ENCODE measurements at regions not wholly inside any gene's neighbourhood (a gene's known extent, or its start where the extent isn't known, plus 50 kb on each side); places are given as distances from the start of the nearest gene placed in this dataset.

DNA sequence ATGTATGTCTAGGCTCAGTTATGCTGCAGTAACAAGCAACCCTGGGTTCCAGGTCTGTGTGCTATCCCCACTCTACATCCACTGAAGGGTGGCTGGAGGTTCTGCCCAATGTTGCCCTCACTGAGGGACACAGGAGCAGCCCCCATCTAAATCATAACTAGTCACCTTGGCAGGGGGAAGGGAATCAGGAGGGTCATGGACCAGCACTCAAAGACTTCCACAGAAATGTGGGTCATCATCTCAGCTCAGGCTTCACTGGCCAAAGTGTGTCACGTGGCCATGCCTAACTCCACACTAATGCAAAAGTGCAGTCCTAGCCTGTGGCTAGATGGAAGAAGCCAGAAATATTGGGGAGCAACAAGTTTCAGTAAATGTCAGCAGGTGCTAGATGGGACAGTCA is 137.3 kb upstream of the ZNF507 start:
- no peak for DNase-seq (ENCODE audit: low read depth)

DNA sequence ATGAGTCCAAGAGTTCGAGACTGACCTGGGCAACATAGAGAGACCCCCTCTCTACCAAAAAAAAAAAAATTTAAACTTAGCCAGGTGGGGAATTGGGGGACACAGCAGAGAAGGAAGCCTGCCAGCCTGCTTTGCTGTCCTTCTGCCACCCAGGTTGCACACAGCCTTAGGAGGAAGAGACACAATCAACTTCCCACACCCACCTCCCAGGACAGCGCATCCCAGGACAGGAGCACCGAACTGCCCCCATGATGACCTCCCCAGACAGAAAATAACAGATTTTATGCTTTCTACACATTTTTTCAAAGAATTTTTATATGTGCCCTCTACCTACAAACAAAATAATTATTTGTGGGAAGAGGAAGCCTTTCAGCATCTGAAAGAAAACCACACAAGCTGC is 126.0 kb upstream of the ZNF507 start:
- no peak for DNase-seq (ENCODE audit: low read depth)

DNA sequence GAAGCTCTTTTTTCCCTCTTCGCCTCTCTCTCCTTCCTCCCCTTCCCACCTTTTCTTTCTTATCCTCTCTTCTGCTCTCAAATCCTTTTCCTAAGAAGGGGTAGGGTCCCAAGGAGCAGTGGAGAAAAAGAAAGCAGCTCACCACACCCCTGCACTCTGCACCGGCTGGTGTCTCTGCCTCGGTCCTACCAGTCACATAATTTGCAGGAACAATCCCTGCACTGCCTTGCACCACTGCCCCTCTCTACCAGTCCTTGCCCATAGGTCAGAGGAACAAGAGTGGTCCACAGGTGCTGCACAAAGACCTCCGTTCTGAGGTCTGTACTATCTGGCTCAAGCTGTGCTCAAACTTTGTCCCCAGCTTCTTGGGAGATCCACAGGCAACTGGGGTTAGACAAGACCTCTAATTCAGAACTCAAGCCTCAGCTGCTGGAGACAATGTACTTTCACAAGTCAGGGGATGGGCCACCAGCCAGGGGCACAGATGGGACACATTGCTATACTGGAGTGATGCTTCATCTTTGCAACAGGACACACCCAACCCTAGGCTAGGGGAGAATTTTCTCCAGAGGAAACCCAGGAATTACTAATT is 125.4 kb upstream of the ZNF507 start:
- no peak for DNase-seq (ENCODE audit: low read depth)

DNA sequence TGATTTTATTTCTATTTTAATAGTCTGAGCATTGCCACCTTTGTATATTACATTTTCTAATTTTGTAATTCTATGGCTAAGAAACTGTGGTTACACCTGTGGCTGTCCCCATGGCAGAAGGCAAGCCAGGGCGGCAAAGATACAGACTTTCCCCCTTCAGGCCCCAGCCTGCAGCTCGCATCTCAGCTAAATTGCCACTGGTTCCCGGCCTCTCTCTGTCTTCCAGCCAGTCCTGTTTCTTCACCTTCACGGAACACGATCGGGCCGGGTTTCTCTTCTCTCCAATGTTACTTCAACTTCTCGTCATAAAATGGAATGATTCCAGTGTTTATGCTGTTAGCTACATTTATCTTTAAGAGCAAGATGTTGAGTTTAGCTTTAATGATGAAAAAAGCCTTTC is 124.5 kb upstream of the ZNF507 start:
- no peak for DNase-seq (ENCODE audit: low read depth)

DNA sequence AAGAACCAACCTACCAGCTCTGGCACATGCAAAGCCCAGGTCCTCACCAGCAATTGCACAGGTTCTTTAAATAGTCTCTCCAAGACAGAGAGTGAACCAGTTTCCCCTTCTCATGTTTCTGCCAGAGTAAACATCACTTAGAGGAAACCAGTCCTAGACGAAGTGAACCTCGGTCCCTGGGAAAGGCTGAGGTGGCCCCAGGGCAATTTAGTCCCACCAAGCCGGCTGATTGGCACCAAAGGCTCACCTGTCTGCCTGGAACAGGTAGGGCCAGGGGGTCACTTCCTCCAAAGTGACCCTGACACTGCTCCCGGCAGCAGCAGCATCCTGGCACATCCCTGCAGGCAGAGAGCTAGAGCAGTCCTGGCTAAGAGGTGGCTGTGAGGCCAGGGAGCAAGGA is 122.9 kb upstream of the ZNF507 start:
- DNase-seq (ENCODE audit: low read depth) = no peak

DNA sequence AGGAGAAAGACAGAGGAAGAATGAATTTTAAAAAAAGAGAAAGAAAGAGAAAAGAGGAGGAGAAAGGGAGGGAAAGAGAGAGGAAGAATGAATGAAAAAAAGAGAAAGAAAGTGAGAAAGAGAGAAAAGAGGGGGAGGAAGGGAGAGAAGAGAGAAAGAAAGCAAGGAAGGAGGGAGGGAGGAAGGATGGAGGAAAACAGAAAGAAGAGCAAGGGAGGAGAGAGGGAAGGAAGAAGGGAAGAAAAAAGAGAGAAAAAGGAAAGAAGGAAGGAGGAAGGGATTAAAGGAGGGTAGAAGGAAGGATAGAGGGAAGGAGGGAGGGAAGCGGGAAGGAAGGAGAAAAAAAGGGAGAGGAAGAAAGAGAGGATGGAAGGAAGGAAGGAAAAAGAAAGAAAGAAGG is 122.3 kb upstream of the ZNF507 start:
- DNase-seq (ENCODE audit: low read depth) = no peak

DNA sequence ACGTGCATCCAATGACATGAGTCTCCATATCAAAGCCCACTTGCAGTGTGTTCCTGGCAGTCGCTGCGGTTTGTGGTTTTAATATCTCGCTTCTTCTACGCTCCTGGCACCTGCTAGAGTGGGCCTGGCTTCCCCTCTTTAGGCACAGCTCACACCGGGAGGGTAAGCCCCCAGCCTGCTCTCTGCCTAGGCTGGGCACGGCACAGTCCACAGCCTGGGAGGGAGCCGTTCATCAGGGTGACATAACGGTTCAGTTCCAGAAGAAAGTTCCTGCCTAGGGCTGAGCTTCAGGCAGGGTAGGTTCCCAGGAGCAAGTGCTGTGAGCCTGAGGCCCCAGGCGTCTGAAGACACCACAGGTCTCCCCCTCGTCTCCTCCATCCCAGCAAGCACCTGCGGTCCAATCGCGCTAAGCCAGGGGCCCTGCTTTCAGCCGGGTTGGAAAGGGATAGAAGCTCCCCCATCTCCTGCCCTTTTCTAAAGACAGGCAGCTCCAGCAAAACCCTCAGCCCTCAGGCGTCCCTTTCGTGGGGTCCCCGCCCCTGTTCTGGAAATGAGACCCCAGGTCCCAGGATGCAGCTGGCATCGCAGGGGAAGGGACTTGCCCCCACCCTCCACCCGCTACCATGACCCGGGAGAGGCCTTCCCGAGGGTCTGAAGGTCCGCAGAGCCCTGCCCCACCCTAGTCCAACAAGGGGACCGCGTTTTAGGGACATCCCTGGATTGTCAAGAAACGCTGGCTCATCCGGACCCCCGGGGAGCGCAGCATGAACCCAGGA is 121.6 kb upstream of the ZNF507 start:
- DNase-seq (ENCODE audit: low read depth) = no peak

DNA sequence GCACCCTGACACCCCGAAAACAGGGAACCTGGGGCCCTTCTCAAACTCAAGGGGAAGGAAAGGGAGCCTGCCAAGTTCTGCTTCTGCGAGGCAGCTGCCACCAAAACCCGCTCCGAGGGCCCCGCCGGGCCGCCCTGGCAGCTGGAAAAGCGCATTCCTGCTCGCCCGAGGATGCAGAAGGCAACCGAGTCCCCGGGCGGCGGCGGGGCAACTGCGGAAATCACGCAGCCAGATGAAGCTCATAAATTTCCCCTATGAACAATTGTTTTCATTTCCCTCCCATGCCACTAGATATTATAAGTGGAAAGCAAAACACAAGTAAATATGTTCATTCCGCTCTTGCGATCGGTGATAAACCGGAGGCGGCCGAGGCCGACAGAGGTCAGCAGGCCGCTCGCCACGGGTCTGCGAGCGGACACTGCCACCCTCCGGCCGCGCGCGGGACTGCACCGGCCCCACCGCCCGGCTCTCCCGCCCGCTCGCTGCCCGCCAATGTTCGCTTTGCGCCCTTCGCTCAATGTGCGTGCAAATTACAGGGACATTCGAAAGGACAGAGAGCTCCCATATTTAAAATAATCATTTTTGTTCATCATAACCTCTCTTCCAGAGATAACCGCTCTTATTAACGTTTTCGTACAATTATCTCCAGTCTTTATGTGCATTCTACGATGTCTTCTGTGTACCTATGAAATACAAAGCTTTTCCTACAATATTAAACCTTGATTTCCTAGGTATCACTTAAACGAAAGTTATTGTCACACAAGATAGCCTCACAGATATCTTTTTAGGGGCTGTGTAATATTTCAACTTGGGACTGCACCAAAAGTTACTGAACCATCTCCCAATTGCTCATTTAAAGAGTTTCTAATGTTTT is 120.8 kb upstream of the ZNF507 start:
- peak; percentile 41 for DNase-seq (ENCODE audit: low read depth)

DNA sequence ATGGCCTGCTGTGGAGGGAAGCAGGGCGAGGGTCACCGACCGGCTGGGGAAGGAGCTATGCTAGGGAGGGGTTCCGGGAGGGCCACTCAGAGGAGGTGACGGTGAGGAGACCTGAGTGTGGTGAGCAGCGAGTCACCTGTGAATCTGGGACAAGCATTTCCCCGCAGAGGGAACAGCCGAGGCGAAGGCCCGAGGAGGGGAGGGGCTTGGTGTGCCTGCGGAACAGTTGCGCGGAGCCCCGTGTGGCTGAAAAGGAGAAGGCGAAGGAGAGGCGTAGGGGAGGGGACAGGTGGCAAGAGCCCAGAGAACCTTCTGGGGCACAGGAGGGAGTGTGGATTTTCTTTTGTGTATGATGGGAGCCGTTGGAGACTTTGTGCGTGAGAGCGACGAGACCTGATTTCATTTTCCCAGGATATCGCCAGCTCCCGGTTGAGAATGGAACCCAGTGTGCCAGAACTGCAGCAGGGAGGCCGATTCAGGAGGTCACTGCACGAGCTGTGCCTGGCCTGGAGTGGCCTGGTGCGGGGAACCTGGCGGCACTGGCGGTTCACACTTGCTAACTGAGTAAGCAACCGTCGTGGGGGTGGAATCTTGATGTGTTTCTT is 117.7 kb upstream of the ZNF507 start:
- no peak for DNase-seq (ENCODE audit: low read depth)

DNA sequence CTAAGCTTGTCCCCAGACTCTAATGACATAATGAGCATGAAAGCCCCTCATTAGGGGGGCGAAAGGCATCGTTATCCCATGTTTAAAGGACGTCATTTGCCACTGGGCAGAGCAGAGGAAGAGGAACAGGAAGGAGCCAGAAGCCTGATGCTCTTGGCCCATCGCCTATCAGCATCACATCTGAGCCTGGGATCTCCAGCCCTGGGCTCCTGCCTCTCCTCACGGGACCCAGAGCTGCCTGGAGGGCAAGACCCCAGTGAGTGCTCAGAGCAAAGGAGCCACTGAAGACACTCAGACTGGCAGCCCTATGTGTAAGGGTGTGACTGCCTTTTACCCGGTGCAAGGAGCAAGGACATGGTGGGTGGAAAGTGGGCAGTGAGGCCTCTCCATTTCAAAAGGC is 115.0 kb upstream of the ZNF507 start:
- DNase-seq (ENCODE audit: low read depth) = no peak

DNA sequence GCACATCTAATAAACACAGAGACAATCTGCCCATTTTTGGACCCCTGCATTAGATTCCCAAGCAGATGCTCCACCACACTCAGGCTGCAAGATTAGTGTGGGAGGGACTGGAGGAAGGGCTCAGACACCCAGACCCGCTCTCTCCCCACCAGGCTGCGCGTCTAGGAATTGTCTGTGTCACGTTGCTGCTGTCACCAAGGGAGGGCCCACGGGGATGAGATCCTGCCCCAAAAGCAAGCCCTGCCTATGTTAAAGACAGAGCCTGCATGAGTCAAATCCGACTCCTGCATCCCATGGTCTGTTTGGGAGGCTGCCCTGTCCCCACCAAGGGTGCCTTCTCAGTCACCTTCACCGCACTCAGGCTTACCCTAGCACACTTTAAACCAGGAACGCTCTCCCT is 114.4 kb upstream of the ZNF507 start:
- DNase-seq (ENCODE audit: low read depth) = no peak

DNA sequence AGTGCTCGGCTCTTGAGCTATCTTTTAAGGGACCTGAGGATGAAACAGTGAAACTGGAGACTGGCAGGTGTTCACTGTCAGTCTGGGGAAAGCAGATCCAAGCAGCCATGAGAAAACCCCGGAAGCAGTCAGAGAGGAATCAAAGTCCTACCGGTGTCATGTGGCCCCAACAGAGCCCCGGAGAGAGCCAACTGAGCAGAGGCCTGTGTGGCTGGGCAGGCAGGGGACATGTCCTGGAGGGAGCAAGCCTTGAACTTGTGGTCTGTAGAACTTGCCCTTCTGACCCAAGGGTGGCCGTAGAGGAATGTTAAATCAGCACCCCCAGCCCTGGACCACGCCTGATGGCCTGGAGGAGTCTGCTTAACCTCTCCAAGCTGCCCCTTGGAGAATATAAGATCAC is 113.7 kb upstream of the ZNF507 start:
- DNase-seq (ENCODE audit: low read depth) = no peak

DNA sequence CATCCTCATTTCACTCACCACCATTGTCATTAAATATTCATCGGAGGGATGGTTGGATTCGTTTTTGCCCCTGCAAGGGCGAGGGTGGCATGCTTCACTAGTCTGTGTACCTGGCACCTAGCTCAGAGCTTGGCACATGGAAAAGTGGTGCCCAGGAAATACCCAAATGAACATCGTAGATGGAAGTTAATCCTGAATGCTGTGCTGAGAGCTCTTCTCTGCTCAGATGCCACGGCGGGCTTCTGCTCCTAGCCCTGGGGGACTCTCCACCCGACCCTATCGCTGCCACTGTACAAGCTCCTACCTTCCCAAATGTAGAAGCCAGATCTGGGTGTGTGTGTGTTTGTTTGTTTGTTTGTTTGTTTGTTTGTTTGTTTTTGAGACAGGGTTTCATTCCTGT is 113.0 kb upstream of the ZNF507 start:
- DNase-seq (ENCODE audit: low read depth) = no peak

DNA sequence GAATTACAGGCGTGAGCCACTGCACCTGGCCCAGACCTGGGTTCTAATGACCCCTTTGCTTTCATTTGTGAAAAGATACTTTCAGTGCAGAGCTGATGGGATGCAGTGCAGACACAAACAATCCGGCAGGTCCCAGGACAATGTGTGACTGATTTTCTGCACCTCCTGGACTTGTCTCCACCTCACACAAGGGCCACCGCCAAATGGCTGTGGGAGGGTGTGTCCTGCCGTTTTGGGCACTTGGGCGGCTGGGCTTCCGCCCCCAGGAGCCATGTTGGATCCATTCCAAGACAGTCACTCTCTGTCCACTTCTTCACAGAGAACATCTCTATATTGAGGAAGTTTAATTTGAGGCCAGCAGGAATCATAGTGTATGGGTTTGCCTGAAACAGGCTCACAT is 112.3 kb upstream of the ZNF507 start:
- no peak for DNase-seq (ENCODE audit: low read depth)

DNA sequence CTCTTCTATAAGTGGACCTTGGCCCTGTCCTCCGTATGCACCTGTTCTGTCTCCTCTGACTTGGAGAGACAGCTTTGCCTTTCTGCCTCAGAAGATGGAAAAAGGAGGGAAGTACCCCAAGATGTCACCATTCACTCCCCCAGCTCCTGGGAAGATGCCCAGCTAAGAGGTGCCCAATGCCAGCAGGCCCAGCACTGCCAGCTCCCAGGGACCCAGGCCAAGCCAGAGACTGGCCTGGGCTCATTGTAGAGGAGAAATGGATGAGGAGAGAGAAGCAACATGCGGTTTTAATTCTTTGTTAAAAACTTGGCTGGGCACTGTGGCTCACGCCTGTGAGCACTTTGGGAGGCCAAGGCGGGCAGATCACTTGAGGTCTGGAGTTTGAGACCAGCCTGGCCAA is 111.5 kb upstream of the ZNF507 start:
- no peak for DNase-seq (ENCODE audit: low read depth)

DNA sequence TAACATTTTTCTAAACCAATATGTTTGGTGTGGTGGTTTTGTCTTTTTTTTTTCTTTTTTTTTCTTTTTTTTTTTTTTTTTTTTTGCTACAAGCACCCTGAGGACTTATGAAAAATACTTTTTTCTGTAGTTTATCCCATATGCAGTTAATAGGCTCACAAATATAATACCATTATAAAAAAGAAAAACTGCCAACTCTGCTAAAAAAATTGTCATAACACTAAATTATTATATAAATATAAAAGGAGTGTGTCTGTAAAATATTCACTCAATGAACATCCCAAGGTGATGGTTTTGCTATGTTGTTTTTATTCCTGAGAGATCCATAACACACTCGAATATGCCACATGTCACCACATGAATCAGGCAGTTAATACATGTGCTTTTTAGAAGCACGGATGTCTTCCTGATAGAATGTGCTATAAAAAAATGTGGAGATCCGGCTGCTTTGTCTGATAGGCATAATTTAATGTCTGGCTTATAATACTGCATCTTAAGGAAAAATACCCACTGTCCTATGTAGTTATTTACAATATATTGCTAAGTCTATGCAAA is 110.7 kb upstream of the ZNF507 start:
- DNase-seq (ENCODE audit: low read depth) = no peak

DNA sequence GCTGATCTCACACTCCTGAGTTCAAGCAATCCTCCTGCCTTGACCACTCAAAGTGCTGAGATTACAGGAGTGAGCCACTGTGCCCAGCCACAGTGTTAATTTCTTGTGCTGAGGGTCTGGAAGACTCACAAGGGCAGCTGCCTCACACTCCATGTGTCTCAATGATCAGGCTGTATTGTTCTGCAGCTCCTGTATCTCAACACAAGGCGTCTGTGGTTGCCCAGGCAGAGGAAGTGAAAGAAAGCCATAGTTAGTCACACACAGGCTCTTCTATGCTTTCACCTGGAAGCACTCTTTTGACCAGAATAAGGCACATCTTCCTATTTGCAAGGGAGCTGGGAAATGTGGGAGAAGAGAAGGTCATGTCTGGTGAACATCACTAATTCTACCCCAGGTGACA is 107.3 kb upstream of the ZNF507 start:
- DNase-seq (ENCODE audit: low read depth) = no peak

DNA sequence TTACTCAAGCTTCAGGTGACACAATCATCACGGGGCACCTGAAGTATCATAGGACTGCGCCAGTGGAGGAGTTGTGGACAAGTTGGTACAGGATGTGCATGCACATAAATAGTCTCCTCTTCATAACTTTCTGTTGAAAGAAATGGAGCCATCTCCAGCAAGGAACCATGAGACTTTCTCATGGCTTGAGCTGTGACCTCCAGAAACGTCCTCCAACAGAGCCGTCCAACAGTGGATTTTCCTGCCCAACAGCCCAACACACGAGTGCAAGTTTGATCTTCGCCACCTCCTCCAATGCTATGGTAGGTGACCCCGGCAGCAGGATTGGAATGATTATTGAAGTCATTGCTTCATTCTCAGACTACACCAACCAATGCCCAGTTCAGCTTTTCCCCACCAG is 105.1 kb upstream of the ZNF507 start:
- DNase-seq (ENCODE audit: low read depth) = no peak

DNA sequence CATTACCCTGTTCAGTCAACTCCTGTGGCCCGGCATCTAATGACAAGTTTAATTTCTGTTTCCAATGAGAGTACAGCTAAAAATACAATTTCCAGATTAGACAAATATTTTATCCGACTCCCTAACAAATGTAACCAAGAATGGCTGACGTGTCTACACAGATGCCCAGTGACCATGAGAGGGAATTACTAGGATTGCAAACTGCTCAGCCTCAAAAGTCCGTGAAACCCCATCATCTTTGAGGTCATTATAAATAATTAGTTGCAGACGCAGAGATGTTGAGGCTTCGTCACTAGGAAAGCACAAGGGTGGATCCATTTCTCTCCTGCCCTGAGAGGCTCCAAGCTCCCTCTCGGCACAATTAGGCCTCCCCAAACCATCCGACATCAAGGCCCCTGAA is 104.1 kb upstream of the ZNF507 start:
- no peak for DNase-seq (ENCODE audit: low read depth)

DNA sequence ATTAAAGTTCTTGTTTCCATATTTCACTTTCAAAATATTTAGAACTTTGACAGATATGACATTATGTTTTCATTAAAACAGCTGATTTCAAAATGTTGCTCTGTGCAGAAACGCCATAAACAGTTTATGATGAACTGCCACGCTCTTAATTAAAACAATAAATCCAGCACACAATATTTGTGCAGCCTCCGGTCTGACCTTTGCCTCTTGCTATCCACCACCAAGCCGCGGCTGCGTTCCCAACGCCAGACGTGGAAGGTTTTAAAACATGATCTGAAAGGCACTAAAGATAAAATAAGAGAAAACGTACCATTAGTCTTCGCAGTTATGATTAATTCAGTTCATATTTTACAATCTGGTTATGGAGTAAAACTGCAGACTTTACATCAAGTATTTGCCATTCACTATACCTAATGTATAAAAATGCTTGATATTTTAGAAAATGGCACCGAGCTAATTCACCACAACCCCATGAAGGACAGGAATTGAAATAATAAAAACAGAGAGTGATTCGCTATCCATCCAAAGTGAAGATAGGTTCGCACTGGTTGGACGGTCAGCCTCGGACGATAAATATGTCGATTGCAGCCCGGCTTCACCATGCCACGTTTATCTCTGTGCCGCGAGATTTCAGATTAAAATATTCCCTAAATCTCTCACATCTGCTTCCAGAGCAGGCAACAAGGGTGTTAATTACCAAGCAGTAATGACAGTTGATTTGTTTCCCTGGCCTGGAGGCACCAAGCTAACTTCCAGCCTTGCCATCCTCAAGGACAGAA is 103.3 kb upstream of the ZNF507 start:
- DNase-seq (ENCODE audit: low read depth) = no peak

DNA sequence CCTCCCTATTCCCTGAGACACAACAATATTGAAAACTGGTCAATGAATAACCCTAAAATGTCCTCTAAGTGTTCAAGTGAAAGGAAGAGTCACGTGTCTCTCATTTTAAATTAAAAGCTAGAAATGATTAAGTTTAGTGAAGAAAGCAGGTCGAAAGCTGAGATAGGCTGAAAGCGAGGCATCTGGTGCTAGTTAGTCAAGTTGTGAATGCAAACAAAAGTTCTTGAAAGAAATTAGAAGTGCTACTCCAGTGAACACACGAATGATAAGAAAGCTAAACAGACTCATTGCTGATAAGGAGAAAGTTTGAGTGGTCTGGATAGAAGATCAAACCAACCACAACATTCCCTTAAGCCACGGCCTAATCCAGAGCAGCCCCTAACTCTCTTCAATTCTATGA is 99.4 kb upstream of the ZNF507 start:
- no peak for DNase-seq (ENCODE audit: low read depth)

Data from activated T-cell treated with anti-CD3 and anti-CD28 coated beads for 24 hours (primary cell).